ENCODE measurements at regions not wholly inside any gene's neighbourhood (a gene's known extent, or its start where the extent isn't known, plus 50 kb on each side); places are given as distances from the start of the nearest gene placed in this dataset.

- TF ChIP-seq CTCF (conservative IDR thresholded peaks at IDR 0.05; ENCODE audit: low read depth, low read length) (no peak), RAD21 (IDR thresholded peaks at IDR 0.05; ENCODE audit: low read length) (no peak), POLR2A (IDR thresholded peaks at IDR 0.05; ENCODE audit: low read depth, low read length) (no peak), MAFK (IDR thresholded peaks at IDR 0.05; ENCODE audit: low read depth, low read length) (no peak), CEBPB (IDR thresholded peaks at IDR 0.05; ENCODE audit: low read depth, low read length) (no peak), ELK1 (IDR thresholded peaks at IDR 0.05; ENCODE audit: borderline replicate concordance, low read depth, low read length) (no peak), USF2 (IDR thresholded peaks at IDR 0.05; ENCODE audit: low read depth, low read length) (no peak), SMC3 (IDR thresholded peaks at IDR 0.05; ENCODE audit: low read depth, low read length) (no peak), MXI1 (IDR thresholded peaks at IDR 0.05; ENCODE audit: borderline replicate concordance, low read depth, low read length) (no peak)
Observed at GRCh38 chr9:18390393-18390792, 83.6 kb upstream of the ADAMTSL1 start.
